ENCODE measurements at regions not wholly inside any gene's neighbourhood (a gene's known extent, or its start where the extent isn't known, plus 50 kb on each side); places are given as distances from the start of the nearest gene placed in this dataset.

DNA sequence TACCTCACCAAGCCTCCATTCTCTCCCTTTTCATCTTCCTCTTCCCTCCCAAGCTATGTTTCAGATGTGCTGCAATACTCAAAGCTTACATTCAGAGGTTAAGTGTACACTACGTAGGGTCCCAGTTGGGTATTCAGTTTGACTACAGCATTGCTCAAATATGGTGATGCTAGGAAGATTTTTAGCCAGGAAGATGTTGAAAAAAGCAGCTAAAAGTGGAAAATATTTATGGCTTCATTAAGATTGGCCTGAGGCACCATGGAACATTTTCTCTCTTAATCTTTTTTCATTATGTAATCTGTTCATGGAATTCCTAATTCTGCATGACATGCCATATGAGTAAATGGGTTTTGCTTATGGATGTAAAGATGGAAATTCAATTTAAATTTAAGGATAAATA lies 72.0 kb upstream of the ABCB5 start:
- Histone ChIP-seq H3K4me2 (ENCODE audit: insufficient read depth in 1 of 2, low read depth in 2 of 2, low read length in 2 of 2) (no peak overlapping the region), H2BK20ac (ENCODE audit: low read length) (no peak overlapping the region), H3K27ac (ENCODE audit: low read depth, low read length) (no peak overlapping the region), H3K36me3 (ENCODE audit: control insufficient read depth in 2 of 4, insufficient read depth in 4 of 4, low read length in 3 of 4) (no peaks in the 10 kb centered on the region), H3K9ac (replicated peaks in 1 of 4; ENCODE audit: extremely low read depth in 1 of 4, low read depth in 3 of 4, low read length in 3 of 4) (no peak overlapping the region), H2BK12ac (ENCODE audit: low read depth, low read length) (no peak overlapping the region), H3K9me3 (ENCODE audit: insufficient read depth in 2 of 2, low read depth in 1 of 2, low read length in 1 of 2) (no peaks in the 10 kb centered on the region), H3K23ac (ENCODE audit: insufficient read length) (no peak overlapping the region), H3K23me2 (ENCODE audit: low read depth, low read length) (no peaks in the 10 kb centered on the region), H4K8ac (ENCODE audit: extremely low read depth, insufficient read depth, low read length) (no peak overlapping the region), H4K91ac (replicated peaks; ENCODE audit: insufficient read length, low read length) (no peak overlapping the region), H2AFZ (ENCODE audit: low read length) (no peak overlapping the region), H4K20me1 (replicated peaks in 1 of 2; ENCODE audit: control insufficient read depth in 1 of 2, insufficient read depth in 2 of 2, low read length in 2 of 2) (no peaks in the 10 kb centered on the region), H2BK120ac (replicated peaks; ENCODE audit: low read depth, low read length) (no peak overlapping the region), H2AK5ac (ENCODE audit: low read depth, low read length) (no peak overlapping the region), H3K14ac (ENCODE audit: insufficient read length) (no peak overlapping the region), H4K5ac (ENCODE audit: insufficient read length, low read depth, low read length) (no peak overlapping the region), H3K27me3 (replicated peaks in 1 of 4; ENCODE audit: control insufficient read depth in 3 of 4, extremely low read depth in 1 of 4, insufficient read depth in 3 of 4, low read length in 3 of 4) (no peaks in the 10 kb centered on the region), H2BK15ac (ENCODE audit: low read length) (no peak overlapping the region), H3K56ac (replicated peaks; ENCODE audit: insufficient read length, low read depth, low read length) (no peak overlapping the region), H3K4me1 (replicated peaks in 1 of 4; ENCODE audit: control insufficient read depth in 3 of 4, insufficient read depth in 4 of 4, low read length in 3 of 4) (no peaks in the 10 kb centered on the region), H3K79me2 (ENCODE audit: control insufficient read depth in 1 of 2, insufficient read depth in 2 of 2, low read length in 2 of 2) (no peaks in the 10 kb centered on the region), H3K79me1 (ENCODE audit: low read depth, low read length) (no peaks in the 10 kb centered on the region), H3K18ac (ENCODE audit: extremely low read depth, low read length) (no peak overlapping the region), H2BK5ac (ENCODE audit: low read depth, low read length) (no peak overlapping the region), H3K4me3 (ENCODE audit: extremely low read depth in 1 of 4, insufficient read depth in 2 of 4, low read depth in 3 of 4, low read length in 4 of 4) (no peak overlapping the region), H3K4ac (replicated peaks; ENCODE audit: insufficient read length, low read depth, low read length) (no peak overlapping the region)
- CTCF ChIA-PET (ENCODE audit: partially characterized antibody): interaction anchor here (1.6 kb wide), 1 partner anchor 10 kb away, joined by 5 read pairs; no protein-coding TSS in a partner anchor
- DNase-seq (ENCODE audit: low read depth in 1 of 2, low spot score in 2 of 2) (no peak), FAIRE-seq (no peak)
- WGBS, 2 experiments (ENCODE audit: extremely low coverage in 1 of 2, insufficient coverage in 1 of 2, insufficient read length in 1 of 2, insufficient replicate concordance in 2 of 2, low coverage in 1 of 2, low lambda C conversion rate in 2 of 2, missing lambda C conversion rate in 1 of 2): 95% methylated on average over 1 of the region's 1 CpG; no CpG with 5 or more reads in 1 of the 2 experiments
- POLR2A ChIA-PET (ENCODE audit: partially characterized antibody): no interaction called here
- TF ChIP-seq TAF1 (IDR thresholded peaks at IDR 0.05; ENCODE audit: low read depth, low read length) (no peak), HDAC2 (IDR thresholded peaks at IDR 0.05; ENCODE audit: borderline replicate concordance in 1 of 2, low read depth in 2 of 2, low read length in 2 of 2) (no peak)

Measured in H1 (cell line).